ENCODE measurements at regions not wholly inside any gene's neighbourhood (a gene's known extent, or its start where the extent isn't known, plus 50 kb on each side); places are given as distances from the start of the nearest gene placed in this dataset.

DNA sequence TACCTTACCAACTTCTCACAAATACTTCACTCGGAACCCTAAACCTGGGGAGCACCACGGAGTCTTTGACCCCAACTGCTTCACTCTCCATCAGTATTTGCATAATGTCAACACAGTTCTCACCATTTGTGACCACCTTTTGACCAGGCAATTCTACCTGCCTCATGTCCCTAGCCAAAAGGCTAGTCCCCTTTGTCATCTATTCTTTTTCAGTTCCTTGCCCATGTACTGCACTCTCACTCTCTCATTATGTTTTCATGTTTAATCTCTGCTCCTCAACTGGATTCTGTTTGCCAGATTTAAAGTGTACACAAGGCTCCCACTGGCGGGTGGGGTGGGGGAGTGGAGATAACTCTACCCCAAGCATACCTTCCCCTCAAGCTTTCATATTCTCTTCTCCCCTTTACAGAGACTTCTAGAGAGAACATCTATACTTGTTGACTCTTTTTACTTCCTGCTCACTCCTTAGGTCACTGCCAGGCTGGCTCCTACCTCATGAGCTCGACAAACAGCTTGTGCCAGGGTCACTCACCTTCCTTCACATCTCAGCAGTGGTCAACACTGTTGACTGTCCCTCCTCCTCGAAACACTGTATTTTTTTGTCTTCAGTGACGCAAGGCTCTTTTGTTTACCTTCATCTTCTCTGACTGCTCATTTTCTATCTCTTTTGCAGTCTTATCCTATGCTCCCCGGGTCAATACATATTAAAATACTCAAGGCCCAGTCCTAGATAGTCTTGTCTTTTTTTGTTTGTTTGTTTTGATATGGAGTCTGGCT lies 88.7 kb upstream of the MAP4K3 start (continued):
- TF ChIP-seq THAP11 (CRISPR knock-in tag; IDR thresholded peaks at IDR 0.05) (0 out of 2 replicates have a peak, but pooled peaks have one; percentile 28), ZNF75D (CRISPR knock-in tag; IDR thresholded peaks at IDR 0.05; ENCODE audit: borderline replicate concordance) (no peak), MAFG (CRISPR knock-in tag; IDR thresholded peaks at IDR 0.05) (no peak), ZNF260 (CRISPR knock-in tag; IDR thresholded peaks at IDR 0.05; ENCODE audit: borderline replicate concordance, low read depth) (no peak), ZNF343 (CRISPR knock-in tag; IDR thresholded peaks at IDR 0.05) (no peak), PHB2 (IDR thresholded peaks at IDR 0.05; ENCODE audit: partially characterized antibody) (no peak), SMAD3 (CRISPR knock-in tag; IDR thresholded peaks at IDR 0.05) (peak; percentile 56; the same call in 1 of the 2 replicates), PLRG1 (conservative IDR thresholded peaks at IDR 0.05) (no peak), NFYC (CRISPR knock-in tag; IDR thresholded peaks at IDR 0.05) (no peak), ZNF205 (CRISPR knock-in tag; IDR thresholded peaks at IDR 0.05) (0 out of 2 replicates have a peak, but pooled peaks have one; percentile 53), ZZZ3 (CRISPR knock-in tag; IDR thresholded peaks at IDR 0.05; ENCODE audit: borderline replicate concordance) (no peak), ZFP36L1 (CRISPR knock-in tag; IDR thresholded peaks at IDR 0.05) (no peak), TCF7 (IDR thresholded peaks at IDR 0.05; ENCODE audit: low read depth) (peak; percentile 43; the same call in 1 of the 2 replicates), ZC3H4 (CRISPR knock-in tag; IDR thresholded peaks at IDR 0.05; ENCODE audit: borderline replicate concordance) (no peak), SMARCE1 (IDR thresholded peaks at IDR 0.05; ENCODE audit: borderline replicate concordance) (no peak), ZMYM4 (CRISPR knock-in tag; IDR thresholded peaks at IDR 0.05) (peak; percentile 72), ZBTB38 (CRISPR knock-in tag; IDR thresholded peaks at IDR 0.05) (0 out of 2 replicates have a peak, but pooled peaks have one; percentile 43), NR2F2 (IDR thresholded peaks at IDR 0.05; ENCODE audit: borderline replicate concordance, low read depth) (peak; percentile 44), ZNF614 (CRISPR knock-in tag; IDR thresholded peaks at IDR 0.05; ENCODE audit: borderline replicate concordance) (0 out of 2 replicates have a peak, but pooled peaks have one; percentile 21), CAMTA2 (CRISPR knock-in tag; IDR thresholded peaks at IDR 0.05; ENCODE audit: borderline replicate concordance) (no peak), ZNF441 (CRISPR knock-in tag; IDR thresholded peaks at IDR 0.05; ENCODE audit: borderline replicate concordance) (no peak)
- TF ChIP-seq, protein P1, sequence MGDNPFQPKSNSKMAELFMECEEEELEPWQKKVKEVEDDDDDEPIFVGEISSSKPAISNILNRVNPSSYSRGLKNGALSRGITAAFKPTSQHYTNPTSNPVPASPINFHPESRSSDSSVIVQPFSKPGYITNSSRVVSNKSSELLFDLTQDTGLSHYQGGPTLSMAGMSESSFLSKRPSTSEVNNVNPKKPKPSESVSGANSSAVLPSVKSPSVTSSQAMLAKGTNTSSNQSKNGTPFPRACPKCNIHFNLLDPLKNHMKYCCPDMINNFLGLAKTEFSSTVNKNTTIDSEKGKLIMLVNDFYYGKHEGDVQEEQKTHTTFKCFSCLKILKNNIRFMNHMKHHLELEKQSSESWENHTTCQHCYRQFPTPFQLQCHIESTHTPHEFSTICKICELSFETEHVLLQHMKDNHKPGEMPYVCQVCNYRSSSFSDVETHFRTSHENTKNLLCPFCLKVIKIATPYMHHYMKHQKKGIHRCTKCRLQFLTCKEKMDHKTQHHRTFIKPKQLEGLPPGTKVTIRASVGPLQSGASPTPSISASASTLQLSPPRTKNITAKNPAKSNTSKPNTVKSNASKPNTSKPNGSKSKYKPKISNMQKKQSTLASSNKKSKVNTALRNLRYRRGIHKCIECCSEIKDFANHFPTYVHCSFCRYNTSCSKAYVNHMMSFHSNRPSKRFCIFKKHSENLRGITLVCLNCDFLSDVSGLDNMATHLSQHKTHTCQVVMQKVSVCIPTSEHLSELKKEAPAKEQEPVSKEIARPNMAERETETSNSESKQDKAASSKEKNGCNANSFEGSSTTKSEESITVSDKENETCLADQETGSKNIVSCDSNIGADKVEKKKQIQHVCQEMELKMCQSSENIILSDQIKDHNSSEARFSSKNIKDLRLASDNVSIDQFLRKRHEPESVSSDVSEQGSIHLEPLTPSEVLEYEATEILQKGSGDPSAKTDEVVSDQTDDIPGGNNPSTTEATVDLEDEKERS (CRISPR knock-in tag; IDR thresholded peaks at IDR 0.05): no peak
- TF ChIP-seq, protein P2, sequence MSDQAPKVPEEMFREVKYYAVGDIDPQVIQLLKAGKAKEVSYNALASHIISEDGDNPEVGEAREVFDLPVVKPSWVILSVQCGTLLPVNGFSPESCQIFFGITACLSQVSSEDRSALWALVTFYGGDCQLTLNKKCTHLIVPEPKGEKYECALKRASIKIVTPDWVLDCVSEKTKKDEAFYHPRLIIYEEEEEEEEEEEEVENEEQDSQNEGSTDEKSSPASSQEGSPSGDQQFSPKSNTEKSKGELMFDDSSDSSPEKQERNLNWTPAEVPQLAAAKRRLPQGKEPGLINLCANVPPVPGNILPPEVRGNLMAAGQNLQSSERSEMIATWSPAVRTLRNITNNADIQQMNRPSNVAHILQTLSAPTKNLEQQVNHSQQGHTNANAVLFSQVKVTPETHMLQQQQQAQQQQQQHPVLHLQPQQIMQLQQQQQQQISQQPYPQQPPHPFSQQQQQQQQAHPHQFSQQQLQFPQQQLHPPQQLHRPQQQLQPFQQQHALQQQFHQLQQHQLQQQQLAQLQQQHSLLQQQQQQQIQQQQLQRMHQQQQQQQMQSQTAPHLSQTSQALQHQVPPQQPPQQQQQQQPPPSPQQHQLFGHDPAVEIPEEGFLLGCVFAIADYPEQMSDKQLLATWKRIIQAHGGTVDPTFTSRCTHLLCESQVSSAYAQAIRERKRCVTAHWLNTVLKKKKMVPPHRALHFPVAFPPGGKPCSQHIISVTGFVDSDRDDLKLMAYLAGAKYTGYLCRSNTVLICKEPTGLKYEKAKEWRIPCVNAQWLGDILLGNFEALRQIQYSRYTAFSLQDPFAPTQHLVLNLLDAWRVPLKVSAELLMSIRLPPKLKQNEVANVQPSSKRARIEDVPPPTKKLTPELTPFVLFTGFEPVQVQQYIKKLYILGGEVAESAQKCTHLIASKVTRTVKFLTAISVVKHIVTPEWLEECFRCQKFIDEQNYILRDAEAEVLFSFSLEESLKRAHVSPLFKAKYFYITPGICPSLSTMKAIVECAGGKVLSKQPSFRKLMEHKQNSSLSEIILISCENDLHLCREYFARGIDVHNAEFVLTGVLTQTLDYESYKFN (CRISPR knock-in tag; conservative IDR thresholded peaks at IDR 0.05): peak; percentile 36; the same call in 1 of the 2 replicates
- TF ChIP-seq, protein P3, sequence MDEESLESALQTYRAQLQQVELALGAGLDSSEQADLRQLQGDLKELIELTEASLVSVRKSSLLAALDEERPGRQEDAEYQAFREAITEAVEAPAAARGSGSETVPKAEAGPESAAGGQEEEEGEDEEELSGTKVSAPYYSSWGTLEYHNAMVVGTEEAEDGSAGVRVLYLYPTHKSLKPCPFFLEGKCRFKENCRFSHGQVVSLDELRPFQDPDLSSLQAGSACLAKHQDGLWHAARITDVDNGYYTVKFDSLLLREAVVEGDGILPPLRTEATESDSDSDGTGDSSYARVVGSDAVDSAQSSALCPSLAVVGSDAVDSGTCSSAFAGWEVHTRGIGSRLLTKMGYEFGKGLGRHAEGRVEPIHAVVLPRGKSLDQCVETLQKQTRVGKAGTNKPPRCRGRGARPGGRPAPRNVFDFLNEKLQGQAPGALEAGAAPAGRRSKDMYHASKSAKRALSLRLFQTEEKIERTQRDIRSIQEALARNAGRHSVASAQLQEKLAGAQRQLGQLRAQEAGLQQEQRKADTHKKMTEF (CRISPR knock-in tag; IDR thresholded peaks at IDR 0.05): peak; percentile 72; the same call in 1 of the 2 replicates
